ENCODE measurements at regions not wholly inside any gene's neighbourhood (a gene's known extent, or its start where the extent isn't known, plus 50 kb on each side); places are given as distances from the start of the nearest gene placed in this dataset.

GRCh38 chr13:43988302-43988701, 108.6 kb downstream of the LACC1 start (continued):
- TF ChIP-seq UBTF (CRISPR knock-in tag; IDR thresholded peaks at IDR 0.05) (no peak), ZNF720 (CRISPR knock-in tag; IDR thresholded peaks at IDR 0.05) (no peak)

- FAIRE-seq = no peak
- no peak overlapping the region for H3K4me3 ChIP-seq (replicated peaks in 1 of 3; ENCODE audit: insufficient read depth in 1 of 3, low read depth in 2 of 3, low read length in 3 of 3)
- H3K9me3 ChIP-seq (ENCODE audit: low read length) = peaks cover 5% of the 10 kb centered on the region; the same call in 1 of the 2 replicates
- ATAC-seq = no peak
- no TSS peak for BruUV-seq (replicated peaks)
- in situ Hi-C loops (cut with HindIII; ENCODE audit: extremely low pct_ligation_motif_present, low pct_unique_long_range_greater_than_20kb) = no loop called here
- WGBS (ENCODE audit: low lambda C conversion rate) = 58% methylated on average over 5 of the region's 5 CpGs
- H3K27me3 ChIP-seq (ENCODE audit: control insufficient read depth in 1 of 2, insufficient read depth in 2 of 2, low read length in 2 of 2) = no peaks in the 10 kb centered on the region; a peak in 2 of 5 replicates
- ChIA-PET POLR2A (no interaction called here), CTCF (ENCODE audit: low intra/inter-chr PET ratio, low total read pairs) (no interaction called here)
- no peak overlapping the region for H2AFZ ChIP-seq (ENCODE audit: low read length)
- H3K4me1 ChIP-seq (ENCODE audit: insufficient read depth, low read length) = peaks cover 8% of the 10 kb centered on the region; the same call in 1 of the 2 replicates
- DNase-seq (ENCODE audit: low spot score) = no peak
- no peak overlapping the region for H3K4me2 ChIP-seq (ENCODE audit: low read depth, low read length)
- no peaks in the 10 kb centered on the region for H4K20me1 ChIP-seq (ENCODE audit: insufficient read depth, low read length)
- no peaks in the 10 kb centered on the region for H3K36me3 ChIP-seq (replicated peaks in 1 of 2; ENCODE audit: control insufficient read depth in 1 of 2, insufficient read depth in 2 of 2, low read length in 2 of 2)
- no peak overlapping the region for H3K9ac ChIP-seq (ENCODE audit: insufficient read depth, low read depth, low read length)
- H3K27ac ChIP-seq (ENCODE audit: extremely low read length, insufficient read depth, low read length) = no peak overlapping the region
- intact Hi-C loops (cut with micrococcal nuclease; ENCODE audit: unreplicated experiment) = no loop called here
- no peaks in the 10 kb centered on the region for H3K79me2 ChIP-seq (ENCODE audit: insufficient read depth, low read length)
- TF ChIP-seq DDIT3 (CRISPR knock-in tag; IDR thresholded peaks at IDR 0.05) (no peak), SMAD3 (CRISPR knock-in tag; IDR thresholded peaks at IDR 0.05) (no peak), KAT7 (CRISPR knock-in tag; IDR thresholded peaks at IDR 0.05; ENCODE audit: borderline replicate concordance) (no peak), ZNF800 (CRISPR knock-in tag; IDR thresholded peaks at IDR 0.05) (no peak), RBM22 (optimal IDR thresholded peaks at IDR 0.05; ENCODE audit: low read length) (no peak), ZNF772 (CRISPR knock-in tag; IDR thresholded peaks at IDR 0.05) (no peak), HNF1A (IDR thresholded peaks at IDR 0.05; ENCODE audit: low read depth) (no peak), HNF1A (CRISPR knock-in tag; IDR thresholded peaks at IDR 0.05; ENCODE audit: borderline replicate concordance) (no peak), MIXL1 (CRISPR knock-in tag; IDR thresholded peaks at IDR 0.05) (no peak), ZNF235 (CRISPR knock-in tag; IDR thresholded peaks at IDR 0.05; ENCODE audit: borderline replicate concordance) (no peak), ZSCAN25 (CRISPR knock-in tag; IDR thresholded peaks at IDR 0.05) (no peak), CENPT (CRISPR knock-in tag; IDR thresholded peaks at IDR 0.05; ENCODE audit: low read depth) (no peak)
Observed at GRCh38 chr13:43990021-43990420, 110.3 kb downstream of the LACC1 start.
